ENCODE measurements at regions not wholly inside any gene's neighbourhood (a gene's known extent, or its start where the extent isn't known, plus 50 kb on each side); places are given as distances from the start of the nearest gene placed in this dataset.
A peak's percentile ranks its signal among the peaks of the same experiment; 100 is the strongest.
"Not testable (repeated sequence)": the region's sequence is repeated elsewhere in the genome, so short reads cannot be mapped to it uniquely, and the experiment has no call there.

GRCh38 chr7:49611951-49612350 lies 161.5 kb upstream of the VWC2 start:
- no peak for DNase-seq
- ATAC-seq = no peak

GRCh38 chr7:49613759-49614158 lies 159.7 kb upstream of the VWC2 start:
- no peak for DNase-seq
- no peak for ATAC-seq

GRCh38 chr7:49614974-49615373 lies 158.5 kb upstream of the VWC2 start:
- not testable (repeated sequence) for ATAC-seq, DNase-seq

GRCh38 chr7:49618028-49618427 lies 155.4 kb upstream of the VWC2 start:
- no peak for ATAC-seq

GRCh38 chr7:49623943-49624342 lies 149.5 kb upstream of the VWC2 start:
- DNase-seq (no peak), ATAC-seq (no peak)

More at GRCh38 chr7:49618028-49618427, 155.4 kb upstream of the VWC2 start:
- no peak for DNase-seq

- ATAC-seq = no peak
- no peak for DNase-seq
Measured at GRCh38 chr7:49624611-49625010, 148.8 kb upstream of the VWC2 start.

GRCh38 chr7:49630513-49630912 lies 142.9 kb upstream of the VWC2 start:
- DNase-seq (no peak), ATAC-seq (no peak)

GRCh38 chr7:49631071-49631815 lies 142.2 kb upstream of the VWC2 start:
- DNase-seq = no peak
- ATAC-seq = no peak

GRCh38 chr7:49631960-49632359 lies 141.5 kb upstream of the VWC2 start:
- DNase-seq (no peak), ATAC-seq (no peak)

- no peak for ATAC-seq
- no peak for DNase-seq
Measured at GRCh38 chr7:49635800-49636199, 137.6 kb upstream of the VWC2 start.

GRCh38 chr7:49636400-49636799 lies 137.0 kb upstream of the VWC2 start:
- ATAC-seq (no peak), DNase-seq (no peak)

- no peak for DNase-seq
- no peak for ATAC-seq
Measured at GRCh38 chr7:49638166-49638565, 135.3 kb upstream of the VWC2 start.

GRCh38 chr7:49639068-49639593 lies 134.3 kb upstream of the VWC2 start:
- DNase-seq = no peak
- ATAC-seq = no peak

- ATAC-seq (peak; percentile 59), DNase-seq (no peak)
Measured at GRCh38 chr7:49639808-49640207, 133.6 kb upstream of the VWC2 start.

GRCh38 chr7:49643321-49643720 lies 130.1 kb upstream of the VWC2 start:
- DNase-seq (no peak), ATAC-seq (no peak)

- DNase-seq = no peak
- no peak for ATAC-seq
Measured at GRCh38 chr7:49643736-49644135, 129.7 kb upstream of the VWC2 start.

- ATAC-seq (no peak), DNase-seq (no peak)
Measured at GRCh38 chr7:49644396-49645166, 128.9 kb upstream of the VWC2 start.

GRCh38 chr7:49645296-49645695 lies 128.1 kb upstream of the VWC2 start:
- ATAC-seq (no peak), DNase-seq (no peak)

- DNase-seq (no peak), ATAC-seq (no peak)
Measured at GRCh38 chr7:49660170-49660783, 113.2 kb upstream of the VWC2 start.

GRCh38 chr7:49660976-49661375 lies 112.5 kb upstream of the VWC2 start:
- ATAC-seq = no peak
- no peak for DNase-seq

- not testable (repeated sequence) for DNase-seq, ATAC-seq
Measured at GRCh38 chr7:49665963-49666362, 107.5 kb upstream of the VWC2 start.

GRCh38 chr7:49666764-49667163 lies 106.7 kb upstream of the VWC2 start:
- DNase-seq (no peak), ATAC-seq (no peak)

GRCh38 chr7:49669285-49669684 lies 104.2 kb upstream of the VWC2 start:
- no peak for DNase-seq
- no peak for ATAC-seq
